ENCODE measurements at regions not wholly inside any gene's neighbourhood (a gene's known extent, or its start where the extent isn't known, plus 50 kb on each side); places are given as distances from the start of the nearest gene placed in this dataset.

DNA sequence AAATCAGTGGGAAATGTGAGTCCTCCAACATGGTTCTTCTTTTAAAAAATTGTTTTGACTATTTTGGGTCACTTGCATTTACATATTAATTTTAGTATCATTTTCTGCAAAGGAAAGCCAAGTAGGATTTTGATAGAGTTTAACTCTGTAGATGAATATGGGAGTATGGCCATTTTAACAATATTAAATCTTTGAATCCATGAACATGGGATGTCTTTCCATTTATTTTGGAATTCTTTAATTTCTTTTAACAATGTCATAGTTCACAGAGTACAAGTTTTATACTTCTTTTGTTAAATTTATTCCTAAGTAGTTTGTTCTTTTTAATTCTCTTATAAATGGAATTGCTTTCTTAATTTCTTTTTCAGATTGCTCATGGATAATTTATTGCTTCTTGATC is 56.5 kb upstream of the ARMC2 start:
- no peak for DNase-seq (ENCODE audit: low read depth in 2 of 2)
- Histone ChIP-seq H3K79me2 (ENCODE audit: control insufficient read depth, insufficient read depth, low read length) (no peaks in the 10 kb centered on the region), H2AFZ (ENCODE audit: low read length) (no peak overlapping the region), H3K4me1 (ENCODE audit: control insufficient read depth, extremely low read depth, insufficient read depth, low read length) (no peaks in the 10 kb centered on the region), H3K27ac (ENCODE audit: insufficient read depth, low read length) (no peak overlapping the region), H3K4me3 (replicated peaks in 1 of 4; ENCODE audit: control extremely low read depth in 1 of 4, insufficient read depth in 1 of 4, low read depth in 3 of 4, low read length in 4 of 4) (no peak overlapping the region), H3K9me3 (ENCODE audit: control insufficient read depth, insufficient read depth, low read depth, low read length) (no peaks in the 10 kb centered on the region), H3K36me3 (ENCODE audit: control insufficient read depth, insufficient read depth, low read length) (no peaks in the 10 kb centered on the region), H3K4me2 (ENCODE audit: extremely low read depth, insufficient read depth, low read length) (no peak overlapping the region), H4K20me1 (ENCODE audit: control insufficient read depth, extremely low read depth, insufficient read depth, low read length) (no peaks in the 10 kb centered on the region), H3K27me3 (ENCODE audit: control insufficient read depth, insufficient read depth, low read length) (no peaks in the 10 kb centered on the region), H3K9ac (ENCODE audit: insufficient read depth, low read length) (no peak overlapping the region)
- TF ChIP-seq, protein P1, sequence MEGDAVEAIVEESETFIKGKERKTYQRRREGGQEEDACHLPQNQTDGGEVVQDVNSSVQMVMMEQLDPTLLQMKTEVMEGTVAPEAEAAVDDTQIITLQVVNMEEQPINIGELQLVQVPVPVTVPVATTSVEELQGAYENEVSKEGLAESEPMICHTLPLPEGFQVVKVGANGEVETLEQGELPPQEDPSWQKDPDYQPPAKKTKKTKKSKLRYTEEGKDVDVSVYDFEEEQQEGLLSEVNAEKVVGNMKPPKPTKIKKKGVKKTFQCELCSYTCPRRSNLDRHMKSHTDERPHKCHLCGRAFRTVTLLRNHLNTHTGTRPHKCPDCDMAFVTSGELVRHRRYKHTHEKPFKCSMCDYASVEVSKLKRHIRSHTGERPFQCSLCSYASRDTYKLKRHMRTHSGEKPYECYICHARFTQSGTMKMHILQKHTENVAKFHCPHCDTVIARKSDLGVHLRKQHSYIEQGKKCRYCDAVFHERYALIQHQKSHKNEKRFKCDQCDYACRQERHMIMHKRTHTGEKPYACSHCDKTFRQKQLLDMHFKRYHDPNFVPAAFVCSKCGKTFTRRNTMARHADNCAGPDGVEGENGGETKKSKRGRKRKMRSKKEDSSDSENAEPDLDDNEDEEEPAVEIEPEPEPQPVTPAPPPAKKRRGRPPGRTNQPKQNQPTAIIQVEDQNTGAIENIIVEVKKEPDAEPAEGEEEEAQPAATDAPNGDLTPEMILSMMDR (conservative IDR thresholded peaks at IDR 0.05 in 1 of 2, IDR thresholded peaks at IDR 0.05 in 1 of 2; ENCODE audit: low read depth in 1 of 2, low read length in 2 of 2): no peak
- TF ChIP-seq EZH2 (IDR thresholded peaks at IDR 0.05; ENCODE audit: low read length, missing control alignments): no peak

DNA sequence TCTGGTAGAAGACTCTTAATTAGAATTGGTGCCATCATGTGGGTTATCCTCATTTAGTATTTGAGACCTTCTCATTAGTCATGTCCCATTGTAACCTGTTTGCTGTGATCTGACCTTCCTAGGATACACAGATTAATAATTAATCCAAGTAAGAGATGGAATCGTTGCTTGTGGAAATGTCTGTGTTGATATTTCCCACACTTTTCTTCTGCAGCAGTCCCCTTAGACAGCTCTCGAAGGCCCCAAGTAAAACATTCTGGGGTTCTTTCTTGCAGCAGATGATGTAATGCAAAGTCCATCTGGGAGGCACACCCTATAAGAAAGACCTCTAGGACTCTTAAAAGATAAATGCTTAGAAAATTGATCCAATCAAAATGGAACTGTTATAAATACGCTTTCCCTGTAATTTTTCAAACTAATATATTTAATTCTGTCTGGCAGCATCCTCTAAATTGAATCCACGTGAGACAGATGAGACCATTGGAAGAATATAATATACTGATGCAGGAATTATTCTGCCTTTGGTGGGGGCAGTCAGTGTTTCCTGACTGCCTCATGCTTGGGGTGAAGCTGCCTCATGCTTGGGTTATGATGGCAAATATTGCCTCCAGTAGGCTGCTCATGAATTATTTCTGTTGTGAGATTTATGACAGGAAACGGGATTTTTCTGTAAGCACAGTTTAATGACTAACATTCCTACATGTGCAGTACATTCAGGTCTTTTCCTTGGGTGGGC is 54.5 kb upstream of the ARMC2 start:
- Histone ChIP-seq H3K9ac (ENCODE audit: insufficient read depth, low read length) (no peak overlapping the region), H4K20me1 (ENCODE audit: control insufficient read depth, extremely low read depth, insufficient read depth, low read length) (no peaks in the 10 kb centered on the region), H3K36me3 (ENCODE audit: control insufficient read depth, insufficient read depth, low read length) (no peaks in the 10 kb centered on the region), H3K27ac (ENCODE audit: insufficient read depth, low read length) (no peak overlapping the region), H3K4me3 (replicated peaks in 1 of 4; ENCODE audit: control extremely low read depth in 1 of 4, insufficient read depth in 1 of 4, low read depth in 3 of 4, low read length in 4 of 4) (no peak overlapping the region), H2AFZ (ENCODE audit: low read length) (no peak overlapping the region), H3K4me1 (ENCODE audit: control insufficient read depth, extremely low read depth, insufficient read depth, low read length) (no peaks in the 10 kb centered on the region), H3K27me3 (ENCODE audit: control insufficient read depth, insufficient read depth, low read length) (no peaks in the 10 kb centered on the region), H3K9me3 (ENCODE audit: control insufficient read depth, insufficient read depth, low read depth, low read length) (no peaks in the 10 kb centered on the region), H3K4me2 (ENCODE audit: extremely low read depth, insufficient read depth, low read length) (no peak overlapping the region), H3K79me2 (ENCODE audit: control insufficient read depth, insufficient read depth, low read length) (no peaks in the 10 kb centered on the region)
- TF ChIP-seq EZH2 (IDR thresholded peaks at IDR 0.05; ENCODE audit: low read length, missing control alignments): no peak
- TF ChIP-seq, protein P1 (conservative IDR thresholded peaks at IDR 0.05 in 1 of 2, IDR thresholded peaks at IDR 0.05 in 1 of 2; ENCODE audit: low read depth in 1 of 2, low read length in 2 of 2): no peak
- no peak for DNase-seq (ENCODE audit: low read depth in 2 of 2)

DNA sequence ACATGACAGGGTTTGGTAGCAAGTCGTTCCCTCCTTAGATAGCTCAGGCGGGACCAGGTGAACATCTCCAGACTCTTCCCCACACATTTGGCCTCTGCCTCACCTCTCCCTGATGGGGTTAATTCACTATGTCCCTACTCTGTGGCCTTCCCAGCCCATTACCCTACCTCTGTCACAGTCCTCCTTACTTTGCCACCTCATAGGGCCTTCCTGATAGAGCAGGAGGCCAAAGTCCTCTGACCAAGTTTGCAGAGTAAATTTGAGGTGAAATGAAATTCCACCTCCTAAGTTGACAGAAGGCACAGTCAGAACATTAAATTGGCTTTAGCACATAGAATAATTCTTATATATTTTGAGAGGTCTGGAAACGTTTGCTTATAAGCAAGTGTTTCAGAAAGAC is 53.1 kb upstream of the ARMC2 start:
- no peak for DNase-seq (ENCODE audit: low read depth in 2 of 2)
- Histone ChIP-seq H3K4me1 (ENCODE audit: control insufficient read depth, extremely low read depth, insufficient read depth, low read length) (no peaks in the 10 kb centered on the region), H3K36me3 (ENCODE audit: control insufficient read depth, insufficient read depth, low read length) (no peaks in the 10 kb centered on the region), H3K27me3 (ENCODE audit: control insufficient read depth, insufficient read depth, low read length) (no peaks in the 10 kb centered on the region), H3K9me3 (ENCODE audit: control insufficient read depth, insufficient read depth, low read depth, low read length) (no peaks in the 10 kb centered on the region), H3K4me3 (replicated peaks in 1 of 4; ENCODE audit: control extremely low read depth in 1 of 4, insufficient read depth in 1 of 4, low read depth in 3 of 4, low read length in 4 of 4) (no peak overlapping the region), H3K4me2 (ENCODE audit: extremely low read depth, insufficient read depth, low read length) (no peak overlapping the region), H3K27ac (ENCODE audit: insufficient read depth, low read length) (no peak overlapping the region), H3K79me2 (ENCODE audit: control insufficient read depth, insufficient read depth, low read length) (no peaks in the 10 kb centered on the region), H2AFZ (ENCODE audit: low read length) (no peak overlapping the region), H3K9ac (ENCODE audit: insufficient read depth, low read length) (no peak overlapping the region), H4K20me1 (ENCODE audit: control insufficient read depth, extremely low read depth, insufficient read depth, low read length) (no peaks in the 10 kb centered on the region)
- no peak for TF ChIP-seq EZH2 (IDR thresholded peaks at IDR 0.05; ENCODE audit: low read length, missing control alignments)
- TF ChIP-seq, protein P1 (conservative IDR thresholded peaks at IDR 0.05 in 1 of 2, IDR thresholded peaks at IDR 0.05 in 1 of 2; ENCODE audit: low read depth in 1 of 2, low read length in 2 of 2): no peak
